Osteoblast (primary cell): ENCODE measurements at regions not wholly inside any gene's neighbourhood (a gene's known extent, or its start where the extent isn't known, plus 50 kb on each side); places are given as distances from the start of the nearest gene placed in this dataset.
A peak's percentile ranks its signal among the peaks of the same experiment; 100 is the strongest.

Source experiments
- DNase-seq: peaks from one replicate; pipeline ENCODE4 v3.0.0; 2011; ENCODE audit warnings: low spot score, mixed read lengths; ENCODE audit not compliant: insufficient read length; ENCODE audit errors: missing footprints
- H2AFZ ChIP-seq: 2 replicates; pipeline ENCODE4 v1.6.0; 2011; ENCODE audit warnings: mild to moderate bottlenecking, low read length
- H3K27ac ChIP-seq: 2 replicates; pipeline ENCODE4 v1.5.1; 2011; ENCODE audit warnings: mild to moderate bottlenecking, low read depth, low read length, moderate library complexity
- H3K27me3 ChIP-seq: 2 replicates; pipeline ENCODE4 v1.6.0; 2012; ENCODE audit warnings: mild to moderate bottlenecking, control low read depth, inconsistent platforms, low read length, moderate library complexity; ENCODE audit not compliant: insufficient read depth
- H3K36me3 ChIP-seq: 2 replicates; pipeline ENCODE4 v1.5.1; 2011; ENCODE audit warnings: mild to moderate bottlenecking, low read length, control low read depth, moderate library complexity; ENCODE audit not compliant: insufficient read depth
- H3K4me1 ChIP-seq: 2 replicates; pipeline ENCODE4 v1.5.1; 2011; ENCODE audit warnings: mild to moderate bottlenecking, low read length, control low read depth, moderate library complexity; ENCODE audit not compliant: insufficient read depth
- H3K4me2 ChIP-seq: 2 replicates; pipeline ENCODE4 v1.6.0; 2011; ENCODE audit warnings: mild to moderate bottlenecking, low read length; ENCODE audit not compliant: insufficient read depth
- H3K4me3 ChIP-seq: fragments of 200-600 bp; sonication (generic); 3 replicates; pipeline ENCODE4 v1.5.1; 2012; ENCODE audit warnings: mild to moderate bottlenecking, low read length, inconsistent platforms; ENCODE audit not compliant: insufficient read depth
- H3K79me2 ChIP-seq: 2 replicates; pipeline ENCODE4 v1.6.0; 2012; ENCODE audit warnings: mild to moderate bottlenecking, low read length, control low read depth, inconsistent platforms; ENCODE audit not compliant: insufficient read depth
- H3K9me3 ChIP-seq: 2 replicates; pipeline ENCODE4 v1.5.1; 2011; ENCODE audit warnings: low read depth, low read length, control low read depth
- H4K20me1 ChIP-seq: 2 replicates; pipeline ENCODE4 v1.6.0; 2012; ENCODE audit warnings: mild to moderate bottlenecking, low read length, control low read depth; ENCODE audit not compliant: insufficient read depth
- CTCF ChIP-seq: IDR thresholded peaks from 2 replicates; pipeline ENCODE4 v1.5.1; 2011; ENCODE audit warnings: mild to moderate bottlenecking, low read depth, low read length, moderate library complexity; ENCODE audit errors: extremely low read depth

- no peak for TF ChIP-seq CTCF
- Histone ChIP-seq H3K27me3 (peaks cover 6% of the 10 kb centered on the region), H4K20me1 (no peaks in the 10 kb centered on the region), H3K27ac (no peak overlapping the region), H3K4me3 (no peak overlapping the region), H3K4me1 (no peaks in the 10 kb centered on the region), H3K9me3 (no peaks in the 10 kb centered on the region), H3K4me2 (no peak overlapping the region), H3K79me2 (no peaks in the 10 kb centered on the region), H3K36me3 (no peaks in the 10 kb centered on the region), H2AFZ (no peak overlapping the region)
- no peak for DNase-seq
These were observed 85.6 kb downstream of the SNAPC1 start for GRCh38 chr14:61847861-61848260.

- no peak for TF ChIP-seq CTCF
- H3K4me1 ChIP-seq, result no peaks in the 10 kb centered on the region
- no peaks in the 10 kb centered on the region for H3K79me2 ChIP-seq
- DNase-seq, result no peak
- no peak overlapping the region for H3K4me3 ChIP-seq
- H3K27me3 ChIP-seq, result peaks cover 21% of the 10 kb centered on the region
- no peaks in the 10 kb centered on the region for H4K20me1 ChIP-seq
- no peak overlapping the region for H3K4me2 ChIP-seq
- H3K36me3 ChIP-seq, result no peaks in the 10 kb centered on the region
- H2AFZ ChIP-seq, result no peak overlapping the region
- no peaks in the 10 kb centered on the region for H3K9me3 ChIP-seq
- no peak overlapping the region for H3K27ac ChIP-seq
These were observed 92.7 kb downstream of the SNAPC1 start for GRCh38 chr14:61854898-61855297.

GRCh38 chr14:61860294-61860918 lies 98.2 kb downstream of the SNAPC1 start:
- H3K27ac ChIP-seq, result no peak overlapping the region
- H3K4me2 ChIP-seq, result no peak overlapping the region
- peak; percentile 79 for TF ChIP-seq CTCF
- no peaks in the 10 kb centered on the region for H4K20me1 ChIP-seq
- no peak overlapping the region for H3K4me3 ChIP-seq
- no peak overlapping the region for H2AFZ ChIP-seq
- H3K79me2 ChIP-seq, result no peaks in the 10 kb centered on the region
- no peaks in the 10 kb centered on the region for H3K9me3 ChIP-seq
- peak; percentile 88 for DNase-seq
- H3K36me3 ChIP-seq, result no peaks in the 10 kb centered on the region
- H3K4me1 ChIP-seq, result no peaks in the 10 kb centered on the region
- peaks cover 7% of the 10 kb centered on the region for H3K27me3 ChIP-seq

GRCh38 chr14:61861320-61861865 lies 99.2 kb downstream of the SNAPC1 start:
- H3K36me3 ChIP-seq, result no peaks in the 10 kb centered on the region
- H3K4me2 ChIP-seq, result no peak overlapping the region
- TF ChIP-seq CTCF, result no peak
- DNase-seq, result no peak
- H3K4me3 ChIP-seq, result no peak overlapping the region
- no peaks in the 10 kb centered on the region for H4K20me1 ChIP-seq
- H3K27ac ChIP-seq, result no peak overlapping the region
- H3K4me1 ChIP-seq, result no peaks in the 10 kb centered on the region
- H3K9me3 ChIP-seq, result no peaks in the 10 kb centered on the region
- no peak overlapping the region for H2AFZ ChIP-seq
- no peaks in the 10 kb centered on the region for H3K79me2 ChIP-seq
- H3K27me3 ChIP-seq, result peaks cover 7% of the 10 kb centered on the region
